ENCODE measurements at regions not wholly inside any gene's neighbourhood (a gene's known extent, or its start where the extent isn't known, plus 50 kb on each side); places are given as distances from the start of the nearest gene placed in this dataset.

DNA sequence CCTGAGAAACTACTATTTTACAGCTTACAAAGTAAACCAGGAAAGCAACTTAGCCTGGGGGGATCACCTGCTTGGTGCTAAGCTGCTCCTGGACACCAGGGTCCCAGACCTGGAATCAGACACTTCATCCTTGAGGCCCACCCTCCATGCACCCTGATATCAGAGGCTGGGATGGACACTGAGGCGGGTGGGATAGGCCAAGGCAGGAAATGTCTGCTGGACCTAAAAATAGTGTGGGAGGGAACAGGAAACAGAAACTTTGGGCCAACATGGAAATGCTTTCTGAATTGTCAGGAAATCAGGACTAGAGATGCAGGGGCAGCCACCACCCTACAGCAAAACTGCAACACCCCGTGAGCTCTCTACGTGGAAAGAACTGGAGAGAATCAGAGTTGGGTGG is 101.5 kb upstream of the PODXL start:
- DNase-seq = no peak
- TF ChIP-seq POLR2A (IDR thresholded peaks at IDR 0.05) = no peak
- TF ChIP-seq CTCF (IDR thresholded peaks at IDR 0.05) = no peak
- Histone ChIP-seq H3K4me3 (no peak overlapping the region), H3K27ac (no peak overlapping the region), H3K4me1 (no peaks in the 10 kb centered on the region), H3K27me3 (no peaks in the 10 kb centered on the region), H3K36me3 (replicated peaks in 1 of 2; ENCODE audit: insufficient read depth in 1 of 2, low read depth in 2 of 2) (no peaks in the 10 kb centered on the region), H3K9me3 (no peaks in the 10 kb centered on the region)
- intact Hi-C loops (cut with DNase I) = loop anchor here (10.0 kb wide), 1 partner anchor 93 kb away; no protein-coding TSS in a partner anchor
- ATAC-seq = no peak
- WGBS, 2 donors = 56 to 75% methylated on average over 3 of the region's 3 CpGs

- Histone ChIP-seq H3K4me1 (no peaks in the 10 kb centered on the region), H3K4me3 (no peak overlapping the region), H3K9me3 (no peaks in the 10 kb centered on the region), H3K27ac (peak overlapping the region in 1 of 4 donors; percentile 6), H3K36me3 (replicated peaks in 1 of 2; ENCODE audit: insufficient read depth in 1 of 2, low read depth in 2 of 2) (no peaks in the 10 kb centered on the region), H3K27me3 (no peaks in the 10 kb centered on the region)
- no peak for TF ChIP-seq CTCF (IDR thresholded peaks at IDR 0.05)
- no peak for TF ChIP-seq POLR2A (IDR thresholded peaks at IDR 0.05)
- ATAC-seq (no peak), DNase-seq (no peak)
- 70 to 74% methylated on average over 9 to 10 of the region's 10 CpGs for WGBS, 2 donors
- intact Hi-C loops (cut with DNase I) = loop anchor here (10.0 kb wide), 1 partner anchor 92 kb away; no protein-coding TSS in a partner anchor
Measured at GRCh38 chr7:131656980-131657723, 100.7 kb upstream of the PODXL start.

DNA sequence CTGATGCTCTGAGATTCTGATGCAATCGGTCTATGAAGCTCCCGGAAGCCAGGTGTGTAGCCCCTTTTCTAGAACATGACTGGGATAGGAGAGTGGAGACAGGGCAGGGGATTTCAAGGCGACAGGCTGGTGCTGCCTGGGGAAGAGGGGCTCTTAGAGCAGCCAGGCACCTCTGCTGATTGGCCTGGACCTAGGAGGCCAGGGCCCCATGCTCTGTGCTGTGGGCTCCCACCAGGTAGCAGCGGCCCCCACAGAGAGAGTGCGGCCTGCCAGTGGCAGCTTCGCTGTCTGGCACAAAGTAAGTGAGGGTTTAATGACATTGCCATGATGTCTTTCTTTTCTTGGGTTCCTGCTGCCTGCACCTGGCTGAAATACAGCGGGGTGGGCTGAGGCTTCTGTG is 99.4 kb upstream of the PODXL start:
- Histone ChIP-seq H3K27ac (no peak overlapping the region), H3K9me3 (no peaks in the 10 kb centered on the region), H3K27me3 (no peaks in the 10 kb centered on the region), H3K4me1 (no peaks in the 10 kb centered on the region), H3K4me3 (no peak overlapping the region), H3K36me3 (replicated peaks in 1 of 2; ENCODE audit: insufficient read depth in 1 of 2, low read depth in 2 of 2) (no peaks in the 10 kb centered on the region)
- TF ChIP-seq POLR2A (IDR thresholded peaks at IDR 0.05) = no peak
- no peak for TF ChIP-seq CTCF (IDR thresholded peaks at IDR 0.05)
- DNase-seq (no peak), ATAC-seq (no peak)
- 43 to 76% methylated on average over 3 to 7 of the region's 7 CpGs for WGBS, 2 donors
- intact Hi-C loops (cut with DNase I) = loop anchor here (10.0 kb wide), 1 partner anchor 91 kb away; no protein-coding TSS in a partner anchor

- H3K27me3 ChIP-seq = no peaks in the 10 kb centered on the region
- DNase-seq (no peak), ATAC-seq (no peak)
- no peak overlapping the region for H3K27ac ChIP-seq
- H3K4me3 ChIP-seq = no peak overlapping the region
- H3K36me3 ChIP-seq (replicated peaks in 1 of 2; ENCODE audit: insufficient read depth in 1 of 2, low read depth in 2 of 2) = no peaks in the 10 kb centered on the region
- no peaks in the 10 kb centered on the region for H3K4me1 ChIP-seq
- TF ChIP-seq POLR2A (IDR thresholded peaks at IDR 0.05) (no peak), CTCF (IDR thresholded peaks at IDR 0.05) (no peak)
- WGBS, 2 donors = 83 to 88% methylated on average over 6 of the region's 6 CpGs
- intact Hi-C loops (cut with DNase I) = loop anchor here (10.0 kb wide), 1 partner anchor 91 kb away; no protein-coding TSS in a partner anchor
- no peaks in the 10 kb centered on the region for H3K9me3 ChIP-seq
Measured at GRCh38 chr7:131655447-131655846, 99.0 kb upstream of the PODXL start.

Data from body of pancreas (tissue), 4 donors.